WTC11 (cell line): ENCODE measurements at regions not wholly inside any gene's neighbourhood (a gene's known extent, or its start where the extent isn't known, plus 50 kb on each side); places are given as distances from the start of the nearest gene placed in this dataset.
A peak's percentile ranks its signal among the peaks of the same experiment; 100 is the strongest.

Experiments
- ATAC-seq: fragments of 200-7000 bp; cut with Tn5 transposase; 2 replicates; pipeline ENCODE4 v1.10.0; 2021; ENCODE audit warnings: mild to moderate bottlenecking, moderate library complexity
- CTCF ChIA-PET: fragments of 300-600 bp; sonication (Branson Sonifier 250); formaldehyde crosslinking; loops from one replicate; lab custom pipeline; 2021; ENCODE audit warnings: antibody characterized with exemption; lab: Charles Lee
- POLR2A ChIA-PET: fragments of 350-600 bp; sonication (Branson Sonifier 250); formaldehyde crosslinking; loops from one replicate; lab custom pipeline; 2021; ENCODE audit warnings: antibody characterized with exemption; lab: Charles Lee
- DNase-seq: peaks from one replicate; pipeline ENCODE4 v3.0.0; 2021; ENCODE audit warnings: low spot score
- H3K27ac Mint-ChIP-seq: 2 replicates; pipeline ENCODE4 v1.8.0; 2021; ENCODE audit warnings: mixed read lengths
- H3K27me3 Mint-ChIP-seq: 2 replicates; pipeline ENCODE4 v1.8.0; 2021; ENCODE audit warnings: low read depth, mild to moderate bottlenecking, moderate library complexity, mixed read lengths
- H3K36me3 Mint-ChIP-seq: 2 replicates; pipeline ENCODE4 v1.8.0; 2021; ENCODE audit warnings: mixed read lengths
- H3K4me1 Mint-ChIP-seq: 2 replicates; pipeline ENCODE4 v1.8.0; 2022; ENCODE audit warnings: mixed read lengths
- H3K4me3 Mint-ChIP-seq: 2 replicates; pipeline ENCODE4 v1.8.0; 2021; ENCODE audit warnings: mild to moderate bottlenecking, moderate library complexity, mixed read lengths
- H3K9me3 Mint-ChIP-seq: 2 replicates; pipeline ENCODE4 v1.8.0; 2021; ENCODE audit warnings: mixed read lengths
- CREB1 ChIP-seq: sonication (generic); formaldehyde crosslinking; IDR thresholded peaks from 2 replicates; pipeline ENCODE4 v1.8.0; 2023; ENCODE audit warnings: mild to moderate bottlenecking, missing genetic modification reagents
- CTCF ChIP-seq: fragments of 200-600 bp; IDR thresholded peaks from 2 replicates; pipeline ENCODE4 v1.8.0; 2022; ENCODE audit warnings: antibody characterized with exemption
- EMX1 ChIP-seq: fragments of 250-450 bp; sonication (Bioruptor Pico); IDR thresholded peaks from 2 replicates; pipeline ENCODE4 v1.8.0; 2021; ENCODE audit warnings: mild to moderate bottlenecking
- ESRRA ChIP-seq: sonication (generic); formaldehyde crosslinking; IDR thresholded peaks from 2 replicates; pipeline ENCODE4 v1.8.1; 2022; ENCODE audit warnings: mild to moderate bottlenecking, missing genetic modification reagents, borderline replicate concordance
- FOXK1 ChIP-seq: sonication (generic); formaldehyde crosslinking; IDR thresholded peaks from 2 replicates; pipeline ENCODE4 v1.8.0; 2022; ENCODE audit warnings: mild to moderate bottlenecking, moderate library complexity, missing genetic modification reagents
- FOXP1 ChIP-seq: sonication (generic); formaldehyde crosslinking; IDR thresholded peaks from 2 replicates; pipeline ENCODE4 v1.8.0; 2022; ENCODE audit warnings: missing genetic modification reagents, mild to moderate bottlenecking, moderate library complexity, borderline replicate concordance
- JAZF1 ChIP-seq: fragments of 250-450 bp; sonication (Bioruptor Pico); IDR thresholded peaks from 2 replicates; pipeline ENCODE4 v1.9.0; 2021; ENCODE audit warnings: moderate library complexity, mild to moderate bottlenecking, inconsistent platforms
- NFATC4 ChIP-seq: fragments of 250-450 bp; sonication (Bioruptor Pico); IDR thresholded peaks from 2 replicates; pipeline ENCODE4 v1.9.0; 2021; ENCODE audit warnings: mild to moderate bottlenecking
- NFYB ChIP-seq: sonication (generic); formaldehyde crosslinking; conservative IDR thresholded peaks from 2 replicates; pipeline ENCODE4 v1.8.0; 2022; ENCODE audit warnings: low read depth, missing genetic modification reagents
- SMAD3 ChIP-seq: sonication (generic); formaldehyde crosslinking; IDR thresholded peaks from 2 replicates; pipeline ENCODE4 v1.8.0; 2022; ENCODE audit warnings: missing genetic modification reagents, mild to moderate bottlenecking, borderline replicate concordance
- TEAD1 ChIP-seq: sonication (generic); formaldehyde crosslinking; IDR thresholded peaks from 2 replicates; pipeline ENCODE4 v1.8.0; 2022; ENCODE audit warnings: mild to moderate bottlenecking, missing genetic modification reagents
- ZNF121 ChIP-seq: sonication (generic); formaldehyde crosslinking; IDR thresholded peaks from 2 replicates; pipeline ENCODE4 v1.8.0; 2023; ENCODE audit warnings: missing genetic modification reagents
- ZNF138 ChIP-seq: sonication (generic); formaldehyde crosslinking; conservative IDR thresholded peaks from 2 replicates; pipeline ENCODE4 v1.8.1; 2022; ENCODE audit warnings: mild to moderate bottlenecking, moderate library complexity, missing genetic modification reagents
- TF ChIP-seq, protein P1 (sequence below): sonication (generic); formaldehyde crosslinking; IDR thresholded peaks from 2 replicates; pipeline ENCODE4 v1.8.1; 2022; ENCODE audit warnings: mild to moderate bottlenecking, moderate library complexity, missing genetic modification reagents
- TF ChIP-seq, protein P2 (sequence below): sonication (generic); formaldehyde crosslinking; IDR thresholded peaks from 2 replicates; pipeline ENCODE4 v1.8.1; 2022; ENCODE audit warnings: low read depth, mild to moderate bottlenecking, moderate library complexity, missing genetic modification reagents, borderline replicate concordance
- TF ChIP-seq, protein P3 (sequence below): sonication (generic); formaldehyde crosslinking; IDR thresholded peaks from 2 replicates; pipeline ENCODE4 v1.8.1; 2022; ENCODE audit warnings: missing genetic modification reagents, borderline replicate concordance

DNA sequence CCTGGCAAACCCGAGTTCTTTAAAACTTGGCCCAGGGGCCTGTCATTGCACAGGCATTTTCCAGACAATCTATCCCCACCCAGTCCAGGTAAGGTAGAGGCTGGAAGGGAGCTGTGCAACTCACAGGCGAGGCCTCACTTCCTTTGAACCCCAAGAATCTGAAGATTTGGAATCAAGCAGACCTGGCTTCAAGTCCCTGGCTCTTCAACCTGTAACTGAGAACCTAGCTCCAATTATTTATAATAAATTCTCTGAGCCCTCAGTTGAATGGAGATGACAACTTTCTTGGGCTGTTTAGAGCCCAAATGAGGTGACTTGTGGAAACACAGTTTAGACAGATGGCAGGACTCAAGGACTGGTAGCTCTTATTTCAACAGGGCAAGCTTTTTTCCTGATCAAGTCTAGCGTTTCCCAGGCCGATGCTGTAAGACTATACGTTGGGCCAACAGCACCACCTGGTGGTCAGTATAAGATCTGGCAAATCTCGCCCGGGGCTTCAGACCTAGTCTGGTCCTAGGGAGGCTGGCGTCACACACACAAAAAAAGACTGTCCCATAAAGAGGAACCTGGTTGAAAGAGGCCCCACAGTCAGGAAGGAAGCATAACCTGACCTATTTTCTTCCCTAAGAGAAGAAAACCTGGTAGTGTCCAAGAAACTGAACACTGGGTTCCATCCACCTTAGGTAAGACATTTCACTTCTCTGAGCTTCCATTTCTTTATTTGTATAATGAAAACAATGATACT is 117.9 kb downstream of the C17orf67 start:
- H3K4me1 Mint-ChIP-seq: peaks cover 28% of the 10 kb centered on the region
- no peak overlapping the region for H3K27ac Mint-ChIP-seq

DNA sequence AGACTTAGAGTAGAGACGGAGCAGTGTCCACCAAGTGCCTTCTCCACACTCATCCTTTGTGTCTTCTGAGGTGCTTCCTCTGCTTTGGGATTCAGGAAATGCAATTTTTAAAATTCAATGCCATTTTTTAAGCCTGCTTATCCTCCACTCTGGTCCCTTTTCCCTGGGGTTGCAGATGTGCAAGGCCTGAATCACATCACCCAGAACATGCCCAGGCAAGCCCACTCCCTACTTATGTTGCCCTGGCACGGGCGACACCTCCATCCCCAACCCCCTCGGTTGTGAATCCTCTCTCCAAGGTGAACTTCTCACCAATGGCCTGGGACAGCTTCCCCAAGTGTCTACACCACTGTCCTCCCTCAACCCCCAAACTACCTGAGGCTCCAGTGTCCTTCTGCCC is 116.2 kb downstream of the C17orf67 start:
- H3K27me3 Mint-ChIP-seq: no peaks in the 10 kb centered on the region
- no peaks in the 10 kb centered on the region for H3K36me3 Mint-ChIP-seq
- H3K4me1 Mint-ChIP-seq: peaks cover 28% of the 10 kb centered on the region
- no peak overlapping the region for H3K4me3 Mint-ChIP-seq
- CTCF ChIA-PET: interaction anchor here (1.1 to 1.2 kb wide), 2 partner anchors 63 to 218 kb away, joined by 3 to 5 read pairs; no protein-coding TSS in a partner anchor
- TF ChIP-seq FOXP1 (CRISPR knock-in tag) (no peak), FOXK1 (CRISPR knock-in tag) (no peak), ESRRA (CRISPR knock-in tag) (no peak), JAZF1 (CRISPR knock-in tag) (no peak), NFATC4 (CRISPR knock-in tag) (no peak), EMX1 (CRISPR knock-in tag) (no peak), NFYB (CRISPR knock-in tag) (no peak), ZNF138 (CRISPR knock-in tag) (no peak), CREB1 (CRISPR knock-in tag) (no peak)
- TF ChIP-seq, protein P1, sequence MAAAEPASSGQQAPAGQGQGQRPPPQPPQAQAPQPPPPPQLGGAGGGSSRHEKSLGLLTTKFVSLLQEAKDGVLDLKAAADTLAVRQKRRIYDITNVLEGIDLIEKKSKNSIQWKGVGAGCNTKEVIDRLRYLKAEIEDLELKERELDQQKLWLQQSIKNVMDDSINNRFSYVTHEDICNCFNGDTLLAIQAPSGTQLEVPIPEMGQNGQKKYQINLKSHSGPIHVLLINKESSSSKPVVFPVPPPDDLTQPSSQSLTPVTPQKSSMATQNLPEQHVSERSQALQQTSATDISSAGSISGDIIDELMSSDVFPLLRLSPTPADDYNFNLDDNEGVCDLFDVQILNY: no peak
- TF ChIP-seq, protein P2, sequence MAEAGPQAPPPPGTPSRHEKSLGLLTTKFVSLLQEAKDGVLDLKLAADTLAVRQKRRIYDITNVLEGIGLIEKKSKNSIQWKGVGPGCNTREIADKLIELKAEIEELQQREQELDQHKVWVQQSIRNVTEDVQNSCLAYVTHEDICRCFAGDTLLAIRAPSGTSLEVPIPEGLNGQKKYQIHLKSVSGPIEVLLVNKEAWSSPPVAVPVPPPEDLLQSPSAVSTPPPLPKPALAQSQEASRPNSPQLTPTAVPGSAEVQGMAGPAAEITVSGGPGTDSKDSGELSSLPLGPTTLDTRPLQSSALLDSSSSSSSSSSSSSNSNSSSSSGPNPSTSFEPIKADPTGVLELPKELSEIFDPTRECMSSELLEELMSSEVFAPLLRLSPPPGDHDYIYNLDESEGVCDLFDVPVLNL (CRISPR knock-in tag): no peak
- ATAC-seq (no peak), DNase-seq (no peak)
- no peak overlapping the region for H3K27ac Mint-ChIP-seq
- H3K9me3 Mint-ChIP-seq: peaks cover under 1% of the 10 kb centered on the region; the same call in 1 of the 2 replicates
- POLR2A ChIA-PET: no interaction called here

More for the DNA sequence above, 117.9 kb downstream of the C17orf67 start:
- TF ChIP-seq NFYB (CRISPR knock-in tag): no peak
- no peak for TF ChIP-seq SMAD3 (CRISPR knock-in tag)
- TF ChIP-seq CTCF: peak; percentile 88
- TF ChIP-seq, protein P3, sequence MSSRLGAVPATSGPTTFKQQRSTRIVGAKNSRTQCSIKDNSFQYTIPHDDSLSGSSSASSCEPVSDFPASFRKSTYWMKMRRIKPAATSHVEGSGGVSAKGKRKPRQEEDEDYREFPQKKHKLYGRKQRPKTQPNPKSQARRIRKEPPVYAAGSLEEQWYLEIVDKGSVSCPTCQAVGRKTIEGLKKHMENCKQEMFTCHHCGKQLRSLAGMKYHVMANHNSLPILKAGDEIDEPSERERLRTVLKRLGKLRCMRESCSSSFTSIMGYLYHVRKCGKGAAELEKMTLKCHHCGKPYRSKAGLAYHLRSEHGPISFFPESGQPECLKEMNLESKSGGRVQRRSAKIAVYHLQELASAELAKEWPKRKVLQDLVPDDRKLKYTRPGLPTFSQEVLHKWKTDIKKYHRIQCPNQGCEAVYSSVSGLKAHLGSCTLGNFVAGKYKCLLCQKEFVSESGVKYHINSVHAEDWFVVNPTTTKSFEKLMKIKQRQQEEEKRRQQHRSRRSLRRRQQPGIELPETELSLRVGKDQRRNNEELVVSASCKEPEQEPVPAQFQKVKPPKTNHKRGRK (CRISPR knock-in tag): no peak
- no peak for TF ChIP-seq TEAD1 (CRISPR knock-in tag)
- peak; percentile 55 for TF ChIP-seq ZNF121 (CRISPR knock-in tag)
- TF ChIP-seq, all 79 proteins: peak for 2
- ATAC-seq: peak; percentile 92
- H3K36me3 Mint-ChIP-seq: no peaks in the 10 kb centered on the region
- H3K9me3 Mint-ChIP-seq: peaks cover 7% of the 10 kb centered on the region; the same call in 1 of the 2 replicates
- no peaks in the 10 kb centered on the region for H3K27me3 Mint-ChIP-seq
- H3K4me3 Mint-ChIP-seq: no peak overlapping the region
- CTCF ChIA-PET: interaction anchor here (0.5 to 2.1 kb wide), 69 partner anchors 8 to 940 kb away, joined by 3 to 57 read pairs (median 5); partner anchors contain the start of gene NOG
- DNase-seq: peak; percentile 87
- POLR2A ChIA-PET: interaction anchor here (0.6 to 1.1 kb wide), 2 partner anchors 123 kb away, joined by 3 to 4 read pairs; partner anchors contain the start of gene NOG
